Medulla oblongata (tissue), 1 donor: ENCODE measurements at regions not wholly inside any gene's neighbourhood (a gene's known extent, or its start where the extent isn't known, plus 50 kb on each side); places are given as distances from the start of the nearest gene placed in this dataset.

Source experiments
- DNase-seq: peaks from one replicate; pipeline ENCODE4 v3.0.0-alpha.2; 2015; ENCODE audit errors: extremely low spot score

DNA sequence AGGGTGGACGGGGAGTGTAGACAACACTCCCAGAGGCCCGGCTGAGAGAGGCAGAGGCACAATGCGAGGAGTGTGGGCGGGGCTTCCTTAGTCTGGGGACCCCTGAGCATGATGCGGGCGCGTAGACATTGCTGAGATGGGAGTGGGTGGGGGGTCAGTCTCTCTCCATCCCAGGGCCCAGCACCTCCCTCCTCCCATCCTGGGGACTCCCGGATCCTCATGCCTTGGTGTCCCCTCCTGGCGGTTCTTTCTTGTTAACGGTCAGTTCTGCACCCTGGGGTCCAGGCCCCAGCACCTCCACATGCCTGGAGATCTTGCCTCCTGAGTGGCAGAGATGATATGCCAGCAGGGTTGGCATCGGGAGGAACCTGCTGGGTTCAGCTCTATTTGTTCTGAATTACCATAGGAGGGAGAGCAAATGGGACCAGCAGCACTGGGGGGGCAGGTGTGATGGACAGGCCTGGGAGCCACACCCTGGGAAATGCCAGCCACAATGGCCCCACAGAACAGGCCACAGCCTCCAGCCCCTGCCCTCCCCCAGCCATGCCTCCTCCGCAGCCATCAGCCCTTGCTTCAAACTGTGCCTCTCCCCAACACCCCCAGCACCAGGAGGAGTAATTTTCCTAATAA, 55.7 kb downstream of the RTL6 start:
- DNase-seq, result no peak

DNA sequence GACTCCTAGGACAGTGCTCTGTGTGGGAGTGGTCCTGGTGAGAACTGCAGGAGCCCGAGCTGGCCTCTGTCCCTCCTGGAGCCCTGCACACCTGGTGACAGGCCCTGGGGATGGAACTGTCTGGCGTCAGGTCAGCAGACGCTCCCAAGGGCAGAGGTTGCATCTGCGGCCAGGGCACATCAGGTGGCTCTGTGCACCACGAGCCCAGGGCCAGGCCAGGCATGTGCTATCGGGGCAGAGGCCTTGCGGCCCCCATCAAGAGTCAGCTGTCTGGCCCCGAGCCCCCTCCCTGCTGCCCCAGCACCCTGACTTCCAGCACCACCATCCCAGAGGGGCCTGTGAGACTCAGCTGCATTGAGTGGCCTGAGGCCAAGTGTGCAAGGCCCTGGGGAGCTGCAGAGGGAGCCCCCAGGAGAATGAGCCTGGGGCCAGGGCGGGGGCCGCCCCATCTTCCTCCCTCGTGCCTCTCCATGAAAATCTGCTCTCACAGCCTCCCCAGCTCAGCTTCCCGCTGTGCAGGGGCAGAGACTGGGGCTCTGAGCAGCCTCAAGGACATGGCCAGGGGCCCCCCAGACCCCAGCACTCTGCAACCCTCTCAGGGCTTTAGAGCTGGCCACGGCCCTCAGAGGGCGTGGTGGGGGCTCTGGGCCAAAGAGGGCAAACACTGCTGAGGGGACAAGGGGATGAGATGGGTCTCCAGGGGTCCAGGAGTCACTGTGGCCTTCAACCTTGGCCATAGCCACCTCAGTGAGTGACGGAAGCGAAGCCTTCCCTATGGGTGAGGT, 56.4 kb downstream of the RTL6 start:
- DNase-seq, result no peak

DNA sequence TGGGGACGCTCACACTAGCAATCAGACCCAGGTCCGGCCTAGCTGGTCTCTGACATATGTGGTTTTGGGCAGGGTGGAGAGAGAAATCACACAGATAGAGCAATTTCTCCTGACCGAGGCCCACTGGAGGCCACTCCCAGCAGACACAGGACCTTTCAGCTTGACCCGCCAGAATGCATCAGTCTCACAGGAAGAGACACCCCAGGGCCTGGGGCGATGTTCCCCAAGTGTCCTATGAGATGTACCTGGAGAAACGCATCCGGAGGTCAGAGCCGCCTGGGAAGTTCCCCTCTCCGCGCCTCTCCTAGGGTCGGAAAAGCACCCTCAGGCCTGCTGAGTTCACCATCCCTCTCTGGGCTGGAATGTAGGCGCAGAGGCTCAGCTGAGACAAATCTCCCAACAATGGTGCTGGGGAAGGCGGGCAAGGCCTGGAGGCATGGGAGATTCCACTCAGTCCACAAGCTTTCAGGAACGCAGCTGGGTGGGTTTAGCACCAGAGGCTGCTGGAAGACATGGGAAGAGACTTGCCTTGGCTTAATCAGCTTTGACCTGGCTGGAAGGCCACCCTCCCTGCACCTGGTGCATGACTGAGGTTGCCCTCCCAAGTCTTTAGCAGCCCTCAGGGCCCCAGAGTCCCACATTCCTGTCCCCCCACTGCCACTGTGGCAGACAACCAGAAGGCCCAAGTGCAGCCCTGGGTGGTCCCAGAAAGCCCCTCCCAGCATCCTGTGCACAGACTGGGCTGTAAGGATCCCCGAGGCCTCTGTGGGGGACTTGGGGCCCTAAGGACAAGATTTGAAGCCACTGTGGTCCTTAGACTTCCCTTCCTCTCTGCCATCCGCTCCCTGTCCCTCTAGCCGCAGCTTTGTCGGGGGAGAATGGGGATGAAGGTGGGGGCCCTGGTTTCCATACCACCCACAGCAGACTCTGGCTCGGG, 57.5 kb downstream of the RTL6 start:
- no peak for DNase-seq

DNA sequence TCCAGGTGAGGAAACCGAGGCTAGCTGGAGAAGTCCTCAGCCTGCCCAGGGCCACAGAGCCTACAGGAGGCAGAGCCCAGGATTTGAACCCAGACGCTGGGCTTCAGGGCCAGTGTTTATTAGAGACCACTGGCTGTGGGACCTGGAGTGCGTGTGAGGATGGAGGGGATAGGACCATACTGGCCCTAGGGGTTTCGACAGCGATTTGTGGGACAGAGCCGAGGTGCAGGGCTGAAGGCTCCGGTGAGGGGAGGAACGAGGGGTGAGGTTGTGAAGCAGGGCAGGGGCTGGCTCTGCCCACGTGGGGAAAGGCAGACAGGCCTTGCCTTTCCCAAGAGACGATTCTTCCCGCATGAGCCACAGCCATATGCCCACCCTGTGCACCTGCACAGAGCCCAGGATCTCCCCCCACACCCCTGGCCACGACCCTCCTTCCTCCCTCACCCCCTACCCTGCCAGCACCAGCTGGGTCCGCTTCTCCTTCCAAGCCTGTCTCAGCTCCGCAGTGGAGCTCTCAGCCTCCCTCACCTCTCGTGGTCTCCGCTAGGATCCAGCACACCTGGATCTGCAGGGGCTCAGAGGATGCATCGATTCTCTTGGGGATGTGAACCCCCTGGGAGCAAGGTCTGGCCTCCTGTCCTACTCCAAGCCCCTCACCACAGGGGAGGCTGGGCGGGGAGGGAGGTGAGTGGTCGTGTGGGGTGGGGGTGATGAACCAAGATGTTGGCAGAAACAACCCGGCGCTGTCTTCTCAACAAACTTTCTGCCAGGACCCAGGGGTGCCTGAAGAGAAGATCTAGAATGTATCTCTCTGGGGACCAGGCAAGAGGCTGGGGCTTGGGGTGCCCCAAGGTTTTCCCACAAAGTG, 58.4 kb downstream of the RTL6 start:
- no peak for DNase-seq

DNA sequence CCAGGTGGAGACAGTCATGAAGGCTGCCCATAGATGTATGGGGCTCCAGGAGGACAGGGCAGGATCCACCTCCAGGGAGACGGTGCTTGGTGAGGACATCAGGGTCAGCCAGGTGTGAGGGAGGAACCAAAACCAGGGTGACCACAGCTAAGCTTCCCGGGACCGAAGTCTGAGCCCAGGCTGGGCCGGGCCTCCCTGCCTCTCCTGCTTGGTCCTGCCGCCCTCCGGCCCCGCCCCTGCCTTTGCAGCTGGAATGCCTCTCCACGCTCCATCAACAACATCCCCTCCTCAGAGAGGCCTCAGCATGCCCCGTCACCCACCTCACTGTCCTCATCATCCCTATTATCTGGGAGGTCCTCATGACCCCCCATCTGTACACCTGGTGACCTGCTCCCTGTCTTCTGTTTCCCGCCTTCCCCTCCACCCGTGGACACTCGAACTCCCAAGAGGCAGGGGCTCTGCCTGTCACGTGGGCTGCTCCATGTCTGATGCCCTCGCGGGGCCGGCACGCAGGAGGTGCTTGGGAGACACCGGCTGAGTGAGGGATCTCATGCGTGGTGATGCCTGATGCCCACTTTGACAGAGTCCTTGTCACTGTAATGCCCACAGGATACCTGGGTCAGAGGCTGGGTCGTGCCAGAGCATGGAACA, 59.4 kb downstream of the RTL6 start:
- no peak for DNase-seq

DNA sequence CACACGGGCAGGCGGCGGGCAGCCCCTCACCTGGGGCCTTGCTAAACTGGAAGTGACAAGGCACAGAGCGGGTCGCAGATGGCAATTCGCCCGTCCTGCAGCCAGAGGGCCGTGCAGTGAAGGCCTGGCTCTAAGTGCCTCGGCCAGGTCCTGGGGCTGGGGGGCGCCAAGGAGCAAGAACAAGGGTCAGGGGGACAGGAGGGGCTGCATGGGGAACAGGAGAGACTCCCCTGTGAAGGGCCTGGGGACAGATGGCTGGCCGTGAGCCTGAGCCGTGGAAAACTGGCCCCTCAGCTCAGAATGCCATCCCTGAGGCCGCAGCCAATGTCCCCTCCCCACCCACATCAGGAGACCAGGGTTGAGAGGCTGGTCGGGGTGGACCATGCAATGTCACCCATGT, 60.0 kb downstream of the RTL6 start:
- DNase-seq, result no peak

DNA sequence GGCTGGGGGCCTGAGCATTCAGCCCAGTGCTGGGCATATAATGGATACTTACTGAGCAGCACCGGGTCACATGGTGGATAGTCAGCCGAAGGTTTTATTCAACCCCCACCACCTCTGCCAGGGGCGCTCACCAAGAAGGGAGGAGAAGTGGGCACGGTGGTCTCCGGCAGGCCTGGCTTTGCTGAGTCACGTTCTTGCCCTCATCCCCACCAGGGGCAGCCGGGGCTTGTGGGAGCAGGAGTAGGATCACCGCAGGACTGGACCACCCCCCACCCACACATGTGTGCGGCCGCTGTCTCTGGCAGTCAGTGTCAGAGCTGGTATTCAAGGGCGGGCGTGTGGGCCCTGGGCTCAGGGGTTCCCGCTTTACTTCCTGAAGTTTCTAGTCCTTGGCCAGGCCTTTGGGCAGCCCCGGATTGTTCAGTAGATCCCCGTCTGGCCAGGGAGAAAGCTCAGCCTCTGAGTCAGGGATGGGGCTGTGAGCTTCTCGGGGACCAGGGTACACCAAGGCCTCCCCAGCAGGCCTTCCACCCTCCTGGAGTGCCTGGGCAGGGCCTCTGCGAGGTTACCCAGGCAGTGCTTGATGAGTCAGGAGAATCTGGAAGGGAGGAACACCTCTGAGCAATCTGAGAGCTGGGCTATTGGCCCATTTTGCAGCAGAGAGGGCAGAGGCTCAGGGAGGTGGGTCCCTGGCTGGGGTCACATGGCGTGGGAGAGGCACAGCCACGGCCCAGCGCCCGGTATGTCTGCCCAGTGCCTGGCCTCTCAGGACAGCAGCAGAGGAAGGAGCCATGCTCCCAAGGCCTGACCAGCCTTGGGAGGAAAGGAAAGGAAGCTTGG, 60.6 kb downstream of the RTL6 start:
- DNase-seq, result no peak

DNA sequence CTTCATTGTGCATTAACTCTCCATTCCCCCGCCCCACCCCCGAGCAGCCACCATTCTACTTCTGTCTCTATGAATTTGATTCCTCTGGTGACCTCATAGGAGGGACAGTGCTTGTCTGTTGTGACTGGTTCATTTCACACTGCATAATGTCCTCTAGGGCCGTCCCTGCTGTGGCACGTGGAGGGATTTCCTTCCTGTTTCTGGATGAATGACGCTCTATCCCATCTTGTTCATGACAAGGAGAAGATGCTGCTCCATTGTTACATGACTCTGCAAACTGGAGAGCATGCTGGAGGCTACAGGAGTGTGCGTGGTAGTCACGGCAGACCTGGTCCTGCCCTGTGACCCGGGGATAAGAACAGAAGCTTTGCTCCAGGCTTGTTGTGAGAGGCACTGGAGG, 61.3 kb downstream of the RTL6 start:
- no peak for DNase-seq

DNA sequence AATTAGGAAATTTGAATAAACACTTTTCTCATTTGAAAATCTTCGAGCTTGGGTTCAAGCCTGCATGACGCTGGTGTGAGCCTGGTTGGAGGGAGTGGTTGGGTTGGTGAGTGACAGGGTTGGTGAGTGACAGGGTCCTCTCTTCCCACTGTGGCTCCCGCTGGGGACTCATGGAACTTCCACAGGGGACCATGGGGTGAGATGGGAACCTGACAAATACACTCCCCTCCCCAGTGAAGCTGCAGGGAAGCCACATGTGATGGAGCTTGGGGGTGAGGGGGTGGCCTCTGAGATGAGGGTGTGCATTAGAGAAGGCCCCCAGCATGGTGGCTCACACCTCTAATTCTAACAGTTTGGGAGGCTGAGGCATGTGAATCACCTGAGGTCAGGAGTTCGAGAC, 66.8 kb downstream of the RTL6 start:
- DNase-seq, result no peak

DNA sequence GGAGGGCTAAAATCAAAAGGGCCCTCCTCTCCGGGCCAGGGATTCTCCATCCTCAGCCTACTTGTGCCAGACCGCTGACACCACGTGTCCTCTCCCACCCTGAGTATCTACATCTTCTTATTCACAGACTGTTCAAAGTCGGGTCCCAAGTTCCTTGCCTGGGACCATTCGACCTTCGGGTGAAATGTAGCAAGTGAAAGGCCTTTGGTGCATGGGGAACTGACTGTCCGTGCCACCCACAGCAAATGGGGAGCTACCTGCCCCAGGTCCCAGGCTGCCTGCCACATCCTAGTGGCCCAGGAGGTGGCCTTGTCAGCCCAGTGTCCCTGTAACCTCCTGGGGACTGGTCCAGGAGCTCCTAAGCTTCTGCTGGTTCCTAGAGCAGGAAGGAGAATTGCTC, 67.3 kb downstream of the RTL6 start:
- no peak for DNase-seq

DNA sequence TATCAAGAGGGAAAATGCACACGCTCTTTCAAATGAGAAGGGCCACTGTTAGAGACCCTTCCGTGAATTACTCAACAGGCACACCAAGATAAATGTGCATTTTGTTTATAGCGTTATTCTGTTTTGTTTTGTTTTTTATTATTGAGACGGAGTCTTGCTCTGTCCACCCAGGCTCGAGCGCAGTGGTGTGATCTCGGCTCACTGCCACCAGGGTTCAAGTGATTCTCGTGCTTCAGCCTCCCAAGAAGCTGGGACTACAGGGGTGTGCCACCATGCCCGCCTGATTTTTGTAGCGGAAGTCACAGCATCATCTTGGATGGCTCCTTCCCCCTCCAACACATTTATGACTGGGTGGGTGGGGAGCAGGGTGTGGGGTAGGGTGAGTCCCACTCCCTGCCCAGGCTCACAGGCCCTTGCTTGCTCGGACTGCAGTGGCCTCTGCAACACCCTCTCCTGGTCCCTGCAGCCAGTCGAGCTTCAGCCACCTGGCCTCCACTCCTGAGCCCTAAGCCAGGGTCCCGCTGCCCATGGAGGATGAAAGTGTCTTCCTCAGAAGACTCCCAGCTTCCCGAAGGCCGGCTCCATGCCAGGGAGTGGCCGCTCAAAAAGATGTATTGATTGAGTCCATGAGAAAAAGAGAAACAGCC, 68.0 kb downstream of the RTL6 start:
- DNase-seq, result no peak

DNA sequence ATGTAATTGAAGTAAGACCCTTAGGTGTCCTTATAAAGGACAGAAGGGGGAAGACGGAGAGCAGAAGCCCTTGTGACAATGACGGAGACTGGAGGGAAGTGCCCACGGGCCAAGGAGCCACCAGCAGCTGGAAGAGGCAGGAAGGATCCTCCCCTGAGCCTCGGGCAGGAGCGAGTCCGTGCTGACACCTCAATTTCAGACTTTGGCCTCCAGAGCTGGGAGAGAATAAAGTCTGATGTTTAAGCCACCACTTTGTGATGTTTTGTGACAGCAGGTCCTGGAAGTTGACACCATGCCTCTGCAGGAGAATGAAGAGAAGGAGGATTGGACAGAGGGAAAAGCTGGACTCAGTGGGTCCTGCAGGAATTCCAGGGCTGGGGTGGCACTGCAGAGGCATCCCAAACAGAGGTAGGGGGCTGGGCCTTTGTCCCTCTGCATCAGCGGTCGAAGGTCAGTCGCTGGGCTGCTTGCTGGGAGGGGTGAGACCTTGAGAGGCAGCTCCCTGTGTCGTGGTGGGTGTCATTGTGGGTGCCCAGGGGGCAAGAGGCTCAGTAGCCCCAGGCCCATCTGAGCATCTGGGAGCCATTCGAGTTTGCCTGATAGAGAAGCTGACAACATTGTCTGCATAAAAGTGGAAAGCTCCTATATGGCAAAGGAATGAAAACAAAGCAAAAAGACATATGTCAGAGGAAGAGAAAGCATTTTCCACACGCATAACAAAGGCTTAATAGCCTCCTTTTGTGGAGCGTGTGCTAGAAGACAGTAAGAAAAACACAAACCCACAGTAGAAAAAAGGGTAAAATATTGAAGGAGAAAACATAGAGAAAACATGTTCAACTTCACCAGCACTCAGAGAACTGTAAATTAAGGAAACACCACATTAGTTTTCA, 68.8 kb downstream of the RTL6 start:
- no peak for DNase-seq

DNA sequence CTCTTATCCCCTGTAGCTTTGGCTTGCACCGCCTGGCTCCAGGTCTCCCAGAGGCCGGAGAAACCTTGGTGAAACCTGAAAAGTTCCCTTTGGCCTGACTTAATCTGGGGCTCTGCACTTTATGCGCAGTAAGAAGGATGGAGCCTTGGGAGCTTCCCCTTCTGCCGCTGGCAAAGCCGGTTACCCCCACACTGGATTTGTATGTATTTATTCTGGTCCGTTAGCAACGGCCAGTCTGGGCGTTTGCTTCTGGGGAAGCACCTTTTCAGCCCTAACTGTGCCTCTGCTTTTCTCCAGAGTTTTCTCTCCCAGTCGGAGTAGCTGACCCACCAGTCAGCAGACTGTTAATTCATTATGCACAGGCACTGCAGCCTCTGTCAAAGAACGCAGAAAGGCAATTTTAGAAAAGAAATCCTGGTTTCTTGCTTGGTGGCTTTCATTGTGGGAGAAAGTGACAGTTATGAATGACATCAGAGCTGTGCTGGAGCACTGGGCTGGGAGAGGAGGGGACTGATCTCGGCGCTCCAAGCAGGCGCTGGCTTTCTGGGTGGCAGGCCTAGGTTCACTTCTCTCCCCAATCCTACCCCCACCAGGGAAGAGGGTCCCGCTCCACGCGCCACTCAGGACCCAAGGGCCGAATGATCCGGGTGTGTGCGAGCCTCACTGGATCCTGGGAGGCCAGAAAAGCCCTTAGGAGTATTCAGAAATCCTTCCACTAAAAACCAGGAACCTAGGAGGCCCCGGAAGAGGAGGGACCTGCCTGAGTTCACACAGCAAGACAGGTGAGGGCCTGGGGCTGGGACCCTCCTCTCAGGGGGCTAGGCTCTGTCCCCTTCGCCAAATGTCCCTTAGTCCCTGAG, 70.2 kb downstream of the RTL6 start:
- no peak for DNase-seq

DNA sequence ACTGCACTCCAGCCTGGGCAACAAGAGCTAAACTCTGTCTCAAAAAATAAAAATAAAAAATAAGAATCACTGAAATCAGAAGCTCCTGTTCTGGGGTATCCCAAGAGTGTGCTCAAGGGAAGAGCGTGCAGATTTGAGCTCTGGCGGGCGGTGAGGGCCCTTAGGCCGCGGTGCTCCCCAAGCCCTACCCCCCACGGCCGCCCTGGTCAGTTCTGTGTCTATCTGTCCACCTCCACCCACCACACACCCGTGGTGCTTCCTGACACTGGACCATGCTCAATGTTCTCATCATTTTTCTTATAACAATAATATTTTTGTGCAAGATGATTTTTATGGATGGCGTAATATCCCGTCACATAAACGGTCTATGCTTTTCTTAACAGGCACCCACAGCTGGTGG, 71.1 kb downstream of the RTL6 start:
- DNase-seq, result no peak

DNA sequence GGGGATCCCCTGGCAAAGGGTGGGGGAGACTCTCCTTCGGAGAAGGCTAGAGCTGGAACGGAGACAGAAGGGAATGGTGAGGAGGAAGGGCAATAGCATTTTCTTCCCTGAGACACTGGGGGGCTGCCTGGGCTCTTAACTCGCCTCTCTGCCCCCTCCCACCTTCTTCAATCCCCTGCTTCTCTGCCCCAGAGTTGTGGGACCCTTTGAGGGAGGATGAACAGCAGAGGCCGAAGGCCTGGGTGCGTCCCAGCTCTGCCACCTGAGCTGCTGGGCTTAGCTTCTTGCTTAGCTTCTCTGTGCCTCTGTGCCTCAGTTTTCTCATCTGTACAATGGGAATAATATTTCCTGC, 72.4 kb downstream of the RTL6 start:
- DNase-seq, result no peak

DNA sequence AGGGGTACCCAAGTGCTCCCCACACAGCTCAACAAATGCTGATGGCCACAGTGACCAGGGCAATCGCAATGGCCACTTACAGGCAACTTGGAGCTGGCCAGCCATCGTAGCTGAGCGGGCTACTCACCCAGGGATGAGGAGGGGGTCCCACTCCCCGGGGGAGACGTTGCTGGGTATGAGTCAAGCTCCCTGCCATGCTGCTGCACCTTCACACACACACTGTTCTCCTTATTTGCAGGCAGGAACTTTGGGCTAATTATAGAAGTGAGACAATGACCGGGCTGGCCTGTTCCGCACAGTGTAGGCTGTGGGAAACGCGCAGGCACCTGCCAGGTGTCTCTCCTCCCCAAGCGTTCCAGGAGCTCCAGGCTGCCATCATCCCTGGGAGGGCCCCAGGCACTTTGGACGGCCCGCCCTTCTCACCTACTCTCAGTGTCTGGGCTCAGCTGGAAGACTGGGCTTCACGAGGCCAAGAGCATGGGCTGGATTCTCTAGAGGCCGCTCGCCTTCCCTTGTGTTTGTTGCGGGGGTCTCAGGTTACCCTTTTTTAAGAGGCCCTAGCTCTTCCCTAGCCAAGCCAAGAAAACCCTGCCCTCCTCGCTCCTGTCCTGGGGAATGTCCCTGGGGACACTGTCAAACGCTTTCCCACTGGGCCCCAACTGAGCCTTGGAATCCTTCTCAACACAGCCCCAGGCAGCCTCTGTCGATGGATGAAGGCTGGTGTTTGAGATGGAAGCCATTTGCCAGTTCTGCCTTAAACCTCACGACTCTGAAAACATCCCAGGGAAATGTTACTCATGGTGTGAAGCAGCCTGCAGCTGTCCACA, 73.0 kb downstream of the RTL6 start:
- DNase-seq, result no peak

DNA sequence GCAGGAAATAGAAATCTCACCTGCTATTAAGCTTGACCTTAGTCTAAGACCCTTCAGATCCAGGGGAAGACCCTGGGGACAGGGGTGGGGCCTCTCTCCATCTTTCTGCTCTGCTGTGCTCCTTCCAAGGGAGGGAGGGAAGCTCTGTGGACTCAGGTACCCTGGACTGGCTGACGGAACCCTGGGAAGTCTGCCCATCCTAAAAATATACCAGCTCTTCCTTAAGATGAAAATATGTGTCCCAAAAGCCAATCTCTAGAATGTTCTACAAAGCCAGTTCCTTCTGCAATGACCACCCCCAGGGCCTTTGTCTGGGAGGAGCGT, 73.7 kb downstream of the RTL6 start:
- no peak for DNase-seq
